Vagina (tissue), 2 donors: ENCODE measurements at regions not wholly inside any gene's neighbourhood (a gene's known extent, or its start where the extent isn't known, plus 50 kb on each side); places are given as distances from the start of the nearest gene placed in this dataset.

Experiments
- DNase-seq, 2 donors: peaks; one replicate each; pipeline ENCODE4 v3.0.0-alpha.2; 2017; ENCODE audit errors: extremely low spot score in 2 of 2
- H3K27ac ChIP-seq: fragments of 200-600 bp; sonication (generic); one replicate; pipeline ENCODE4 v1.5.1; 2019
- H3K27me3 ChIP-seq: fragments of 200-600 bp; sonication (generic); one replicate; pipeline ENCODE4 v1.5.1; 2019
- H3K36me3 ChIP-seq, 2 donors: fragments of 200-600 bp; sonication (generic); one replicate each; pipeline ENCODE4 v1.5.1; 2017 to 2019
- H3K4me1 ChIP-seq: fragments of 200-600 bp; sonication (generic); one replicate; pipeline ENCODE4 v1.5.1; 2019
- H3K4me3 ChIP-seq, 2 donors: fragments of 200-600 bp; sonication (generic); 1 replicate in 1 of 2; 2 replicates in 1 of 2; pipeline ENCODE4 v1.5.1; 2016 to 2019
- H3K9me3 ChIP-seq: fragments of 200-600 bp; sonication (generic); one replicate; pipeline ENCODE4 v1.5.1; 2019
- POLR2A ChIP-seq, 2 donors: fragments of 450-650 bp; IDR thresholded peaks; one replicate each; pipeline ENCODE4 v1.6.1; 2017; ENCODE audit warnings: antibody characterized with exemption in 2 of 2, mild to moderate bottlenecking in 2 of 2, moderate library complexity in 2 of 2
- POLR2AphosphoS5 ChIP-seq, 2 donors: sonication (generic); formaldehyde crosslinking; IDR thresholded peaks; one replicate each; pipeline ENCODE4 v1.9.0; 2017; ENCODE audit warnings: antibody characterized with exemption in 2 of 2, mild to moderate bottlenecking in 2 of 2, low read depth in 1 of 2; ENCODE audit not compliant: insufficient read depth in 1 of 2
- intact Hi-C: fragments of 100-400 bp; cut with DNase I; formaldehyde crosslinking; loops from one replicate; pipeline ENCODE4 v1.15.1; 2023
- TF ChIP-seq, protein P1 (sequence below), 3 experiments: fragments of 450-650 bp in 2 of 3; fragments of 200-600 bp in 1 of 3; sonication (generic) in 1 of 3; IDR thresholded peaks; one replicate each; pipeline ENCODE4 v1.5.1; 2017 to 2019; ENCODE audit warnings: antibody characterized with exemption in 3 of 3, mild to moderate bottlenecking in 2 of 3, moderate library complexity in 2 of 3

DNA sequence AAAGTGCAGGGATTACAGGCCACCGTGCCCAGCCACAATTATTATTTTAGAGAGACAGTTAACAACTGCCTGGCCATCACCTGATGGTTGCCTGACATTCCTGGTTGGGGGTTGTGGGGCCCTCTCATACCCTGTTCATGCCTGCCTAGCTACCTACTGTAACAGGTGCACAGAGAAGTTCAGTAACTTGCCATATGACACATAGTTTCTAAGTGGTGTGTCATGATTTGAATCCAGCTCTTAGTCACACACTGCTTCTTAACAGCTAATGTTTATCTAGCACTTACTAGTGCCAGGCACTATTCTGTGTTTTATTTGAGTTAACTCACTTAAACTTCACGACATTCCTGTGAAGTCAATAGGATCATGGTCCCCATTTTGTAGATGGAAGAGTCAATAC is 122.7 kb upstream of the JADE1 start:
- no peaks in the 10 kb centered on the region for H3K36me3 ChIP-seq
- TF ChIP-seq POLR2AphosphoS5 (IDR thresholded peaks at IDR 0.05; ENCODE audit: insufficient read depth in 1 of 2, low read depth in 1 of 2) (no peak), POLR2A (IDR thresholded peaks at IDR 0.05) (no peak)
- TF ChIP-seq, protein P1, sequence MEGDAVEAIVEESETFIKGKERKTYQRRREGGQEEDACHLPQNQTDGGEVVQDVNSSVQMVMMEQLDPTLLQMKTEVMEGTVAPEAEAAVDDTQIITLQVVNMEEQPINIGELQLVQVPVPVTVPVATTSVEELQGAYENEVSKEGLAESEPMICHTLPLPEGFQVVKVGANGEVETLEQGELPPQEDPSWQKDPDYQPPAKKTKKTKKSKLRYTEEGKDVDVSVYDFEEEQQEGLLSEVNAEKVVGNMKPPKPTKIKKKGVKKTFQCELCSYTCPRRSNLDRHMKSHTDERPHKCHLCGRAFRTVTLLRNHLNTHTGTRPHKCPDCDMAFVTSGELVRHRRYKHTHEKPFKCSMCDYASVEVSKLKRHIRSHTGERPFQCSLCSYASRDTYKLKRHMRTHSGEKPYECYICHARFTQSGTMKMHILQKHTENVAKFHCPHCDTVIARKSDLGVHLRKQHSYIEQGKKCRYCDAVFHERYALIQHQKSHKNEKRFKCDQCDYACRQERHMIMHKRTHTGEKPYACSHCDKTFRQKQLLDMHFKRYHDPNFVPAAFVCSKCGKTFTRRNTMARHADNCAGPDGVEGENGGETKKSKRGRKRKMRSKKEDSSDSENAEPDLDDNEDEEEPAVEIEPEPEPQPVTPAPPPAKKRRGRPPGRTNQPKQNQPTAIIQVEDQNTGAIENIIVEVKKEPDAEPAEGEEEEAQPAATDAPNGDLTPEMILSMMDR (IDR thresholded peaks at IDR 0.05) = no peak
- no peaks in the 10 kb centered on the region for H3K9me3 ChIP-seq
- H3K4me3 ChIP-seq = no peak overlapping the region
- intact Hi-C loops = no loop called here
- DNase-seq = no peak
- no peak overlapping the region for H3K27ac ChIP-seq
- no peaks in the 10 kb centered on the region for H3K27me3 ChIP-seq
- no peaks in the 10 kb centered on the region for H3K4me1 ChIP-seq

DNA sequence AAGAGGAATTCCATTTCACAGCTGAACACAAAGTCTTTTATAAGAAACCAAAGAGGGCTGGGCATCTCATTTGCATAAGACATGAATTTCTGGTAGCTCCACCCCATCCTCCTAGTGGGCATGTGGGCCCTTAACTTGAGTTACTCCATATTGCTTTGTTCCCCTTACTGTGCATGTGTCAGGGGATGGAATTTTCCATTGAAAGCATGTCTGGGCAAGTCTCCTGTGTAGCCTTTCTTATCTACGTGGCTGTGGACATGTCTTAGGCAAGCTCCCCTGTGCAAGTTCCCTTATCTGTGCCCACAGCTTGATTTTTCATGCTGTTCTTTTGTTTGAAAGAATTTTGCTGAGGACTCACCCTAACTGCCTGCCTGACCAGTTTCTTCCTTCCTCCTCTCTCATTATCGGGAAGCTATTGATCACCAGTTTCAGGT is 123.5 kb upstream of the JADE1 start:
- no peak for TF ChIP-seq POLR2A (IDR thresholded peaks at IDR 0.05)
- no peak for TF ChIP-seq POLR2AphosphoS5 (IDR thresholded peaks at IDR 0.05; ENCODE audit: insufficient read depth in 1 of 2, low read depth in 1 of 2)
- TF ChIP-seq, protein P1 (IDR thresholded peaks at IDR 0.05) = no peak
- Histone ChIP-seq H3K4me1 (no peaks in the 10 kb centered on the region), H3K4me3 (no peak overlapping the region), H3K9me3 (no peaks in the 10 kb centered on the region), H3K27me3 (no peaks in the 10 kb centered on the region), H3K36me3 (no peaks in the 10 kb centered on the region), H3K27ac (no peak overlapping the region)
- intact Hi-C loops = no loop called here
- no peak for DNase-seq

GRCh38 chr4:128684016-128684415 is 125.5 kb upstream of the JADE1 start:
- TF ChIP-seq POLR2A (IDR thresholded peaks at IDR 0.05) (no peak), POLR2AphosphoS5 (IDR thresholded peaks at IDR 0.05; ENCODE audit: insufficient read depth in 1 of 2, low read depth in 1 of 2) (no peak)
- TF ChIP-seq, protein P1 (IDR thresholded peaks at IDR 0.05) = no peak
- Histone ChIP-seq H3K4me1 (no peaks in the 10 kb centered on the region), H3K9me3 (no peaks in the 10 kb centered on the region), H3K27me3 (no peaks in the 10 kb centered on the region), H3K27ac (no peak overlapping the region), H3K4me3 (no peak overlapping the region), H3K36me3 (no peaks in the 10 kb centered on the region)
- intact Hi-C loops = no loop called here
- no peak for DNase-seq

DNA sequence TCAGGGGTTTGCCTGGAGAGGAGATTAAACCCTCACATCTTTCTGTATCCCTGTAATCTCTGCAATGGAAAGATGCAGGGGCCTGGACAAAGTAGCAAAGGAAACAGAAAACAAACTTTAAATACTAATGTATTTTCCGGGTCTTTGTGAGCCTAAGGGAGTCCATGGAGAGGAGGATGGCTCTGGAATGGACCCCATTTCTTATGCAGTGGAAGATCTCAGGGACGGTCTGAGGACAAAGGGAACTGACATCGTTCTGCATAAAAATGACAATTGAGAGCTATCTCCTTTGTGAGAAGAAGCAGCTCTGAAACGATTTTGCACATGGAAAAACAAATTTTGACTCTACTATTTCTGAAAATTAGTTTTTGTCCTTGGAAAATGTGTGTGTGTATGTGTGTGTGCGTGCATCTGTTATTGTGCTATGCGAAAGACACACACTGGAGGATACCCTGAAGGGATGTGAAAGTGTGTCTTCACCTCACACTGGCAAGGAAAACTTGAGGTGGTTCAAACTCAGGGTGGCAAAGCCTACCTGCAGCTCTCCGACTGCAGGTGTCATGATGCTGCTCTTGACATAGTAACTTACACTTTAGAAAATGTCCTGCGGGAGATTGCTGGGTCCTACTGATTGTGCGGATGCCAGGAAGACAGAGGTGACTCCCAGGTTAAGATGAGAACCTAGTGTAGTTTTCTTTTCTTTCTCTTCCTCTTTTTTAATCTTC is 126.4 kb upstream of the JADE1 start:
- no peak for DNase-seq
- no peaks in the 10 kb centered on the region for H3K27me3 ChIP-seq
- H3K4me1 ChIP-seq = no peaks in the 10 kb centered on the region
- no peak overlapping the region for H3K4me3 ChIP-seq
- TF ChIP-seq POLR2AphosphoS5 (IDR thresholded peaks at IDR 0.05; ENCODE audit: insufficient read depth in 1 of 2, low read depth in 1 of 2) (no peak), POLR2A (IDR thresholded peaks at IDR 0.05) (no peak)
- no peak overlapping the region for H3K27ac ChIP-seq
- no peaks in the 10 kb centered on the region for H3K36me3 ChIP-seq
- H3K9me3 ChIP-seq = no peaks in the 10 kb centered on the region
- intact Hi-C loops = no loop called here

GRCh38 chr4:128676095-128676494 is 133.4 kb upstream of the JADE1 start:
- Histone ChIP-seq H3K9me3 (no peaks in the 10 kb centered on the region), H3K4me1 (no peaks in the 10 kb centered on the region), H3K36me3 (no peaks in the 10 kb centered on the region), H3K27ac (no peak overlapping the region), H3K4me3 (no peak overlapping the region), H3K27me3 (no peaks in the 10 kb centered on the region)
- no peak for DNase-seq
- TF ChIP-seq, protein P1 (IDR thresholded peaks at IDR 0.05) = no peak
- TF ChIP-seq POLR2AphosphoS5 (IDR thresholded peaks at IDR 0.05; ENCODE audit: insufficient read depth in 1 of 2, low read depth in 1 of 2) (no peak), POLR2A (IDR thresholded peaks at IDR 0.05) (no peak)
- intact Hi-C loops = no loop called here
